GM18508 (cell line): ENCODE measurements at regions not wholly inside any gene's neighbourhood (a gene's known extent, or its start where the extent isn't known, plus 50 kb on each side); places are given as distances from the start of the nearest gene placed in this dataset.
"Not testable (repeated sequence)": the region's sequence is repeated elsewhere in the genome, so short reads cannot be mapped to it uniquely, and the experiment has no call there.

Source experiments
- ATAC-seq: cut with Tn5 transposase; IDR thresholded peaks from one replicate; pipeline ENCODE4 v1.9.1; 2021; ENCODE audit warnings: moderate number of reproducible peaks; ENCODE audit not compliant: insufficient read depth, unreplicated experiment

- no peak for ATAC-seq
Observed at GRCh38 chr1:221583465-221583864, 158.4 kb downstream of the DUSP10 start.

- not testable (repeated sequence) for ATAC-seq
Observed at GRCh38 chr1:221587013-221587412, 154.9 kb downstream of the DUSP10 start.

GRCh38 chr1:221591250-221591649 is 150.6 kb downstream of the DUSP10 start:
- ATAC-seq = not testable (repeated sequence)

- no peak for ATAC-seq
Observed at GRCh38 chr1:221594576-221594975, 147.3 kb downstream of the DUSP10 start.

GRCh38 chr1:221598122-221598521 is 143.8 kb downstream of the DUSP10 start:
- ATAC-seq = no peak

GRCh38 chr1:221601166-221601565 is 140.7 kb downstream of the DUSP10 start:
- ATAC-seq = no peak

GRCh38 chr1:221602830-221603229 is 139.1 kb downstream of the DUSP10 start:
- ATAC-seq = no peak

GRCh38 chr1:221604390-221604789 is 137.5 kb downstream of the DUSP10 start:
- not testable (repeated sequence) for ATAC-seq

GRCh38 chr1:221604948-221605347 is 136.9 kb downstream of the DUSP10 start:
- ATAC-seq = no peak

- no peak for ATAC-seq
Observed at GRCh38 chr1:221605569-221605968, 136.3 kb downstream of the DUSP10 start.

GRCh38 chr1:221606256-221606655 is 135.6 kb downstream of the DUSP10 start:
- no peak for ATAC-seq

- no peak for ATAC-seq
Observed at GRCh38 chr1:221608835-221609320, 133.0 kb downstream of the DUSP10 start.

GRCh38 chr1:221611656-221612046 is 130.2 kb downstream of the DUSP10 start:
- ATAC-seq = no peak

GRCh38 chr1:221612047-221612777 is 129.7 kb downstream of the DUSP10 start:
- ATAC-seq = no peak

- ATAC-seq = no peak
Observed at GRCh38 chr1:221620437-221621384, 121.2 kb downstream of the DUSP10 start.

- ATAC-seq = no peak
Observed at GRCh38 chr1:221621683-221622082, 120.2 kb downstream of the DUSP10 start.

- no peak for ATAC-seq
Observed at GRCh38 chr1:221622389-221622788, 119.5 kb downstream of the DUSP10 start.

GRCh38 chr1:221625026-221625425 is 116.9 kb downstream of the DUSP10 start:
- ATAC-seq = no peak

GRCh38 chr1:221626041-221626440 is 115.8 kb downstream of the DUSP10 start:
- ATAC-seq = no peak

- no peak for ATAC-seq
Observed at GRCh38 chr1:221630236-221630635, 111.7 kb downstream of the DUSP10 start.

GRCh38 chr1:221631556-221631955 is 110.3 kb downstream of the DUSP10 start:
- ATAC-seq = no peak
